WERI-Rb-1 (cell line): ENCODE measurements at regions not wholly inside any gene's neighbourhood (a gene's known extent, or its start where the extent isn't known, plus 50 kb on each side); places are given as distances from the start of the nearest gene placed in this dataset.

ENCODE experiments used
- DNase-seq: peaks from one replicate; pipeline ENCODE4 v3.0.0-alpha.2; 2020
- H3K27ac ChIP-seq: fragments of 250-450 bp; sonication (Bioruptor Pico); 2 replicates; pipeline ENCODE4 v1.5.1; 2020; ENCODE audit warnings: mild to moderate bottlenecking, moderate library complexity
- H3K27me3 ChIP-seq: fragments of 250-450 bp; sonication (Bioruptor Pico); 2 replicates; pipeline ENCODE4 v1.5.1; 2021; ENCODE audit warnings: mild to moderate bottlenecking, low read depth, moderate library complexity; ENCODE audit not compliant: insufficient read depth, severe bottlenecking
- H3K36me3 ChIP-seq: fragments of 250-450 bp; sonication (Bioruptor Pico); 2 replicates; pipeline ENCODE4 v1.5.1; 2020; ENCODE audit warnings: mild to moderate bottlenecking, moderate library complexity
- H3K4me3 ChIP-seq: 2 replicates; pipeline ENCODE4 v1.5.1; 2011; ENCODE audit warnings: low read depth, mild to moderate bottlenecking, control low read depth, low read length
- H3K9me3 ChIP-seq: fragments of 250-450 bp; sonication (Bioruptor Pico); 2 replicates; pipeline ENCODE4 v1.5.1; 2021; ENCODE audit warnings: mild to moderate bottlenecking, moderate library complexity; ENCODE audit not compliant: severe bottlenecking
- TF ChIP-seq, protein P1 (sequence below): IDR thresholded peaks from 2 replicates; pipeline ENCODE4 v1.5.1; 2011; ENCODE audit warnings: low read depth, mild to moderate bottlenecking, control low read depth, inconsistent platforms, low read length

DNA sequence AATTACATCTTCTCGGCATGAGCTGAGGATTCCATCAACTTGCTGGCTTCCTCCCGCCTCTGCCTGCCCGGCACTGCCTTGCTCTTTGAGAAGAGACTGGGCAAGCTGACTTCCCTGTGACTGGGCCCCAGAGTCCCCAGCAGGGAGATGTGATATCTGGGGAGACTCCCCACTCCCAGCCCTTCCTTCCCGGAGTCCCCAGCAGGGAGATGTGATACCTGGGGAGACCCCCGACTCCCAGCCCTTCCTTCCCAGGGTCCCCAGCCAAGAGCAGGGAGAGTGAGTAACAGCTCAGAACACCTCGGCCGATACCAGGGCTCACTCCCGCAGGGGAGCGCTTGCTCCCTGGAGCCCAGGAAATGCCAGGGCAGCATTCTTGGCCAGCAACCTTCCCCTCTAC is 90.1 kb upstream of the NEURL1B start:
- H3K27me3 ChIP-seq: no peaks in the 10 kb centered on the region
- DNase-seq: no peak

DNA sequence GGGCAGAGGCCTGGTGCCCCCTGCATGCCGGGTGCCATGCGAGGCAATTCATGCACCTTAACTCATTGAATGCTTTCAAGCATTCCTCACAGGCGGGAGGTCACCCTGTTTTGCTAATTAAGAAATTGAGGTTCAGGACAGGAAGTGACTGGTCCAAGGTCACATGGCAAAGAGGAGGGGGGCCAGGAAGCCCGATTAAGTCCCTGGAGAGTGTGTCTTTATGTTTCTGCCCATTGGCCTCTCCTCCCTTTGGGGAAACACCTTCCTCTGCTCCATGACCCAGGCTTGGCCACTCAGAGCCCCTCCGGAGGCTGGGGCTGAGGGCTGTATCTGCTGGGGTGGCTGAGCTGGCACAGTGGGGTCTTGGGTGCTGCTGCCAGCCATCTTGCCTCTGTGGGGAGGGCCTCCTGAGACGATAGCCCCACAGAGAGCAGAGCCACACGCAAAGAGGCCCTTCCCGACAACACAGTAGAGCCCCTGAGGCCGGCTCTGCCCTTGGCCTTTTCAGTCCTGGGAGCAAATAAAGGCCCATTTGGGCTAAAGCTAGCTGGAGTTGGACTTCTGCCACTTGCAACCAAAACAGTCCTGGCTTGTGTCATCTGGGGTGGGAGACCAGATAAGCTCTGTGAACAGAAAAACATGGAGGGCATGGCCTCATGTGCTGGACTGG is 90.8 kb upstream of the NEURL1B start:
- H3K9me3 ChIP-seq: no peaks in the 10 kb centered on the region
- H3K27me3 ChIP-seq: no peaks in the 10 kb centered on the region
- DNase-seq: no peak
- no peak overlapping the region for H3K27ac ChIP-seq
- TF ChIP-seq, protein P1, sequence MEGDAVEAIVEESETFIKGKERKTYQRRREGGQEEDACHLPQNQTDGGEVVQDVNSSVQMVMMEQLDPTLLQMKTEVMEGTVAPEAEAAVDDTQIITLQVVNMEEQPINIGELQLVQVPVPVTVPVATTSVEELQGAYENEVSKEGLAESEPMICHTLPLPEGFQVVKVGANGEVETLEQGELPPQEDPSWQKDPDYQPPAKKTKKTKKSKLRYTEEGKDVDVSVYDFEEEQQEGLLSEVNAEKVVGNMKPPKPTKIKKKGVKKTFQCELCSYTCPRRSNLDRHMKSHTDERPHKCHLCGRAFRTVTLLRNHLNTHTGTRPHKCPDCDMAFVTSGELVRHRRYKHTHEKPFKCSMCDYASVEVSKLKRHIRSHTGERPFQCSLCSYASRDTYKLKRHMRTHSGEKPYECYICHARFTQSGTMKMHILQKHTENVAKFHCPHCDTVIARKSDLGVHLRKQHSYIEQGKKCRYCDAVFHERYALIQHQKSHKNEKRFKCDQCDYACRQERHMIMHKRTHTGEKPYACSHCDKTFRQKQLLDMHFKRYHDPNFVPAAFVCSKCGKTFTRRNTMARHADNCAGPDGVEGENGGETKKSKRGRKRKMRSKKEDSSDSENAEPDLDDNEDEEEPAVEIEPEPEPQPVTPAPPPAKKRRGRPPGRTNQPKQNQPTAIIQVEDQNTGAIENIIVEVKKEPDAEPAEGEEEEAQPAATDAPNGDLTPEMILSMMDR: no peak
- H3K36me3 ChIP-seq: no peaks in the 10 kb centered on the region
- no peak overlapping the region for H3K4me3 ChIP-seq

More for the DNA sequence above, 90.1 kb upstream of the NEURL1B start:
- no peaks in the 10 kb centered on the region for H3K9me3 ChIP-seq
- no peak overlapping the region for H3K27ac ChIP-seq
- H3K36me3 ChIP-seq: no peaks in the 10 kb centered on the region
- no peak overlapping the region for H3K4me3 ChIP-seq
- TF ChIP-seq, protein P1: no peak

DNA sequence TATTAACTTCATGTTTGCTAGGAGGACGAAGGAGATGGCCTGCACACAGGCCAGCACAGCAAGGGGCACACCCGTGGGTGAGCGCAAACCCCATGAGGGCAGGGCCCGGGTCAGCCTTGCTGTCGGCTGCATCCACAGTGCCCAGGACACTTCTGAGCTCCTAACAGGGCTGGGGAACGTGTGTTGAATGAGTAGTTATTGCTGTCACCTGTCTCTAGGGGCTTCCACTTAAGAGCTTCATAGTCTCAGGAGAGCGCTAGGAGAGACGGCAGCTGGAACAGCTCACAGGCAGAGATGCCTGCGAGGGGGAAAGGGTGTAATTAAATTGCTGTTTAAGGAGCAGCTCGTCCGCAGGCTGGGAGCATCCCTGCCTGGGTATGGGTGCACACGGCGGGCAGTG is 91.4 kb upstream of the NEURL1B start:
- no peaks in the 10 kb centered on the region for H3K27me3 ChIP-seq
- H3K9me3 ChIP-seq: no peaks in the 10 kb centered on the region
- no peak for DNase-seq
- no peak overlapping the region for H3K27ac ChIP-seq
- no peaks in the 10 kb centered on the region for H3K36me3 ChIP-seq
- TF ChIP-seq, protein P1: no peak
- H3K4me3 ChIP-seq: no peak overlapping the region

DNA sequence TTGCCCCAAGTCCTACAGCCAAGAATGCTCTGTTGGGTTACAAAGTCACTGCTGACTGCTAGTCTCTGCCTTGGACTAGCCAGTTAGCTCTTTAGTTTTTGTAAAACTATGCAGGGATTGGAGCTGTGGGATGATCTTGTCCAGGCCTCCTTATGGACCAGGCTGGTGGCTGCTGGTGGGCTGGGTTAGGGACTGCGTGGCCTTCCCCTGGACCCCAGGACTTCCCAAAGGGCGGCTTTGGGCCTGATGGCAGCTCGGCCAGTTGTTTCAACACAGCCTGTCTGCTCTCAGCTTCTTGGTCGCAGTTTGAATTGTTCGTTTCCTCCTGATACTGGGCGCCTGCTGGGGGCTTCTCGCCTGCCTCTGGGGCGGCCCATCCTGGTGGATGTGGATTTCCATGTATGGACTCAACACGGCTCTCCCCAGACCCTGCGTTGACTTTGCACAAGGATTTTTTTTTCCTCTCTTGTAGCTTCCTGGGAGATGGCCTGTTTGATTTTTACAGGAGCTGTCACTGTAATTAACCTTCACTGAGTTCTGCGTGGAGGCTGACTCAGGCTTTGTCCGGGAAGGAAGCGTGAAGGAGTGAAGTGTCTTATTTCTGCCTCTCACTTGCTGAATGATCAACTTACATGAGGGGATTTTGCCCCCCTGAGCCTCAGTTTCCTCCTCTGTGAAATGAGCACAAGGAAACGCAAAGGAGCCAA is 91.9 kb upstream of the NEURL1B start:
- H3K27me3 ChIP-seq: no peaks in the 10 kb centered on the region
- no peaks in the 10 kb centered on the region for H3K9me3 ChIP-seq
- TF ChIP-seq, protein P1: no peak
- H3K4me3 ChIP-seq: no peak overlapping the region
- no peak for DNase-seq
- H3K36me3 ChIP-seq: no peaks in the 10 kb centered on the region
- H3K27ac ChIP-seq: no peak overlapping the region

DNA sequence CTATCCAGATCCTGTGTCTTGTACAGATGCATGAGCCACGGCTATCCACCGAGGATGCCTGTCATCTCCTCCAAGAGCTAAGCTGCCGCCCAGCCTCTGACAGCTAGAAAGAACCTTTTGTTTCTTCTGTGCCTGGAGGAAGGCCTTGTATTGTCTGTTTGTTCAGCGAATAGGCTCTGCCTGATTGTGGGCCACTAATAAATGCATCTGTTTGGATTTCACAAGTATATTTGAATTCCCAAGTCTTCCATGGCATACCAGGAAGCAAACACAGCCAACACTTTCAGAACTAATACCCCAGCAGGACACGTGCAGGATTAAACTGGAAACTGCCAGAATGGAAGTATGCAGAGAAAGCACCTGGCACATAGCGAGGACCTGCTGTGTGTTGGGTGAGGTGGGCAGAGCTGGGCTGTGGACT is 92.7 kb upstream of the NEURL1B start:
- H3K27ac ChIP-seq: no peak overlapping the region
- no peak for DNase-seq
- no peaks in the 10 kb centered on the region for H3K9me3 ChIP-seq
- H3K36me3 ChIP-seq: no peaks in the 10 kb centered on the region
- H3K4me3 ChIP-seq: no peak overlapping the region
- H3K27me3 ChIP-seq: no peaks in the 10 kb centered on the region
- TF ChIP-seq, protein P1: no peak
